T-cell (primary cell): ENCODE measurements at regions not wholly inside any gene's neighbourhood (a gene's known extent, or its start where the extent isn't known, plus 50 kb on each side); places are given as distances from the start of the nearest gene placed in this dataset.

Experiments
- ATAC-seq, 4 experiments: fragments of 200-7000 bp in 3 of 4; fragments of 150-1000 bp in 1 of 4; cut with Tn5 transposase; replicated peaks in 1 of 4; 1 replicate in 3 of 4; 2 replicates in 1 of 4; pipeline ENCODE4 v1.10.0; 2021; ENCODE audit warnings: moderate library complexity in 3 of 4, mild to moderate bottlenecking in 2 of 4, moderate number of reproducible peaks in 1 of 4
- CTCF ChIA-PET, 2 donors: fragments of 300-600 bp; sonication (Branson Sonifier 250); formaldehyde crosslinking; loops; one replicate each; lab custom pipeline; 2022; ENCODE audit warnings: antibody characterized with exemption in 2 of 2; lab: Charles Lee
- POLR2A ChIA-PET, 2 donors: fragments of 300-600 bp; sonication (Branson Sonifier 250); formaldehyde crosslinking; loops; one replicate each; lab custom pipeline; 2022; ENCODE audit warnings: antibody characterized with exemption in 2 of 2; lab: Charles Lee
- DNase-seq, 35 experiments: peaks; one replicate each; pipeline versions ENCODE4 v3.0.0 to v3.0.0-alpha.2; 2013 to 2023
- H3K27ac ChIP-seq: one replicate; pipeline ENCODE4 v1.5.1; 2013; ENCODE audit warnings: low read length
- H3K27me3 ChIP-seq, 2 experiments: replicated peaks in 1 of 2; 1 replicate in 1 of 2; 2 replicates in 1 of 2; pipeline versions ENCODE4 v1.6.1 to v1.7.0; 2013; ENCODE audit warnings: low read length in 1 of 2, mixed read lengths in 1 of 2; ENCODE audit not compliant: control insufficient read depth in 2 of 2, insufficient read depth in 2 of 2; ENCODE audit errors: extremely low read depth in 1 of 2
- H3K36me3 ChIP-seq, 2 donors: 1 replicate in 1 of 2; 2 replicates in 1 of 2; pipeline versions ENCODE4 v1.6.1 to v1.7.0; 2013; ENCODE audit warnings: low read length in 1 of 2; ENCODE audit not compliant: control insufficient read depth in 2 of 2, insufficient read depth in 1 of 2; ENCODE audit errors: extremely low read depth in 1 of 2
- H3K4me1 ChIP-seq, 2 experiments: 1 replicate in 1 of 2; 2 replicates in 1 of 2; pipeline versions ENCODE4 v1.6.1 to v1.7.0; 2013; ENCODE audit warnings: low read length in 2 of 2, mixed read lengths in 1 of 2; ENCODE audit not compliant: insufficient read depth in 2 of 2, control insufficient read depth in 1 of 2; ENCODE audit errors: extremely low read depth in 1 of 2
- H3K4me3 ChIP-seq, 2 donors: 1 replicate in 1 of 2; 2 replicates in 1 of 2; pipeline versions ENCODE4 v1.5.1 to v1.7.0; 2013; ENCODE audit warnings: mild to moderate bottlenecking in 2 of 2, low read length in 1 of 2, moderate library complexity in 1 of 2; ENCODE audit not compliant: control insufficient read depth in 1 of 2; ENCODE audit errors: extremely low read depth in 1 of 2
- H3K9me3 ChIP-seq: 2 replicates; pipeline ENCODE4 v1.7.0; 2013
- H3K27ac Mint-ChIP-seq, 2 donors: one replicate each; pipeline ENCODE4 v1.8.0; 2020 to 2021; ENCODE audit warnings: mild to moderate bottlenecking in 2 of 2, mixed read lengths in 2 of 2
- H3K27me3 Mint-ChIP-seq, 2 donors: one replicate each; pipeline ENCODE4 v1.8.0; 2021 to 2022; ENCODE audit warnings: mixed read lengths in 2 of 2
- H3K36me3 Mint-ChIP-seq: one replicate; pipeline ENCODE4 v1.8.0; 2021; ENCODE audit warnings: mixed read lengths
- H3K4me1 Mint-ChIP-seq, 3 donors: one replicate each; pipeline ENCODE4 v1.8.0; 2020 to 2022; ENCODE audit warnings: mixed read lengths in 3 of 3, mild to moderate bottlenecking in 1 of 3
- H3K4me3 Mint-ChIP-seq, 3 donors: one replicate each; pipeline ENCODE4 v1.8.0; 2020 to 2022; ENCODE audit warnings: mild to moderate bottlenecking in 3 of 3, mixed read lengths in 3 of 3, moderate library complexity in 3 of 3
- H3K9me3 Mint-ChIP-seq, 3 donors: one replicate each; pipeline ENCODE4 v1.8.0; 2020 to 2022; ENCODE audit warnings: mixed read lengths in 3 of 3
- WGBS: methylation state at CpG from one replicate; pipeline ENCODE4 v1.1.5; 2013; ENCODE audit warnings: missing lambda C conversion rate; ENCODE audit not compliant: insufficient coverage; 5-methylcytosine and 5-hydroxymethylcytosine counted together

DNA sequence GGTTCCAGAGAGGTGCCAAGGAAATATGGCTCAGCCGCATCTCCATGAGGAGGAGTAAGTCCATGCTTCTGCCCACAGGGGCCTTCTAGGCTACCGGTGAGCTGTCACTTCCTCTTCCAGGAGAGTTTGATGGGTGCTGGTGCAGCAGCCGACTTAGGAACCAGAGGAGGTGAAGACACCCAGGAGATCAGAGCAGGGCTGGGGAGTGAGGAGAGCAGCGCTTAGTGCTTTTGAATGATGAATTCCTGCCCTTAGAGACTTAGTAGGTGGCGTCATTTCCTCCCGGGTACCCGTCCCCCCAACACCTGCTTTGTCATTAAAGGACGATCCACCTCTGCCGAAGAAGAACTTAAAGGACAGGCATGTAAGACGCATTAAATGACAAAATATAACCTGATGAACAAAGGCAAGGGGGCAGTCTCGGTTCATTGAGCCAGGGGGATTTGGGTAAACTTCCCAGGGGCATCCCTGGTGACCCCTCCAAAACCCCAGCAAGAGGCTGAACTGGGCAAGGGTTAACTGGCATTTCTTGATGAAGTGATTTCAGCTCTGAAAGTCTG lies 67.6 kb downstream of the HES1 start:
- H3K4me3 ChIP-seq = peak overlapping the region; percentile 41 to 55
- Mint-ChIP-seq H3K27me3 (peaks cover 18 to 59% of the 10 kb centered on the region in 2 donors), H3K9me3 (no peaks in the 10 kb centered on the region), H3K4me3 (peak overlapping the region; percentile 74 to 83 (median 77)), H3K27ac (no peak overlapping the region), H3K4me1 (peaks cover 15 to 24% (median 17%) of the 10 kb centered on the region in 3 donors), H3K36me3 (no peaks in the 10 kb centered on the region)
- H3K4me1 ChIP-seq = peaks cover 7 to 9% of the 10 kb centered on the region in 2 experiments
- CTCF ChIA-PET = no interaction called here
- POLR2A ChIA-PET = no interaction called here
- H3K27me3 ChIP-seq = peaks cover 0 to 28% of the 10 kb centered on the region in 2 experiments
- no peak overlapping the region for H3K27ac ChIP-seq
- no peaks in the 10 kb centered on the region for H3K9me3 ChIP-seq
- H3K36me3 ChIP-seq = no peaks in the 10 kb centered on the region
- ATAC-seq (peak; percentile 72 to 87 (median 76)), DNase-seq (peak in 21 of 35 experiments; percentile 3 to 44 (median 14))
- 40% methylated on average over 5 of the region's 11 CpGs for WGBS

DNA sequence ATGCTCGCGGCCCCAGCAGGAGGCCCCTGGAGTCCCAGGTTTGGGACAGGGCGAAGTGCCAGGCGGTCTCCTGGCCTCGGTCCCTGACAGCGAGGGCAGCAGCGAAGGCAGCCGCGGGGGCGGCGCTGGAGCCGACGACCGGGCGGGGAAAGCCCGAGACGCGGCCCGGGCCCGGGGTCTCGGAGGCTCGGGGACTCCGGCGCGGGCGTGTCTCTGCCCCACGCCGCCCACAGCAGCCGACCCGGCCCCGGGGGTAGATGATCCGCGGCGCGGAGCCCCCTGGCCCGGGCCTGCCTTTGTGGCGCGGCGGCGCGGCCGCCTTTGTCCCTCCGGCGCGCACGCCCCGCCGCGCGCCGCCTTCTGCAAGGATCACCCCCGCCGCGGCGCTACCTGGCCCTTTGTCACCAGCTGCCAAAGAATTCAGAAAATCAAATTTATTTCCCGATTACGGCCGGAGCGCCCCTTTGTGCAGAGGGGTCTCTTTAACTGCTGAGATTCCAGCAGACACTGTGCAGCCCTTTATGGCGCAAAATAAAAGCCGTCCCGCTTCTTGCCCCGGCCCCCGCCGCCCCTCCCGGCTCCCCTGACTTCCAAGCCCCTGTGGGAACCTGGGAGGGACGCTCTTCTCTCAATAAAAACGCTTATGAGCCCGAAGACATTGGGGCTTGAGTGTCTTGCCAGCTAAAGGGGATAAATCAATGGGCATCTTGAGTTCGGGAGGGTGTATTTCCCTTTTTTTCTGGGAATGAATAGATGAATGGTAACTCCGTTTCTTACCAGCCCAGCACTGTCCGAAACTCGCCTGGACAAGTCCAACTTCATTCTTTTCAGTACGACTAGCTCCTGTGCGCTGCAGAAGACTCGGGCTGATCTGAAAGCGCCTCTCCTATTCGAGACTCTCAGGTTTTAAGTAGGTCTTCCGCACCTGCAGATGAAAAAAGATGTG lies 68.4 kb downstream of the HES1 start:
- Mint-ChIP-seq H3K9me3 (no peaks in the 10 kb centered on the region), H3K27me3 (peaks cover 14 to 55% of the 10 kb centered on the region in 2 donors), H3K4me3 (peak overlapping the region; percentile 74 to 83 (median 77)), H3K4me1 (peaks cover 15 to 24% (median 17%) of the 10 kb centered on the region in 3 donors), H3K36me3 (no peaks in the 10 kb centered on the region), H3K27ac (no peak overlapping the region)
- peaks cover 0 to 25% of the 10 kb centered on the region in 2 experiments for H3K27me3 ChIP-seq
- DNase-seq (peak in 8 of 35 experiments; percentile 8 to 24 (median 12)), ATAC-seq (peak; percentile 59 to 69 (median 66))
- peaks cover 7 to 9% of the 10 kb centered on the region in 2 experiments for H3K4me1 ChIP-seq
- H3K4me3 ChIP-seq = peak overlapping the region; percentile 41 to 55
- H3K27ac ChIP-seq = no peak overlapping the region
- no peaks in the 10 kb centered on the region for H3K36me3 ChIP-seq
- POLR2A ChIA-PET = no interaction called here
- CTCF ChIA-PET = no interaction called here
- 24% methylated on average over 75 of the region's 79 CpGs for WGBS
- no peaks in the 10 kb centered on the region for H3K9me3 ChIP-seq

DNA sequence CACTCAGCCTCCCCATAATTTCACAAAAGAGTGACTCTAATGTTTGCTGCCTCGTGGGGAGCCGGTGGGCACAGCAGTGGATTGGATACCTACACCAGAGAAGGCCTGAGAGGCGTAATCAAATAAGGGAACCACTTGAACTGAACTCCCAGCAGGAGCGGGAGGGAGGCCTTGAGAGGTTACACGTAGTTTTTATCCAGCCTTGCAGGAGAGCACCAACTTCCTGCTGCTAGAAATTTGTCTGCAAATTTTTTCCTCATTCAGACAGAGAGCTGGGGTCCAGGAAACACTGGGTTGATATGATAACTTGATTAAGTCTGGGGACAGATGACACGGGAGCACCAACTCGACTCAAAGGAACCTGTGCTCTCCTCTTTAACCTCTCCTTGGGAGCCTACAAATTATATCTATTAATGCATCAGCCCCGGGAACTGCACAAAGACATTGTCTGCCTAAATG lies 69.8 kb downstream of the HES1 start:
- ChIA-PET POLR2A (no interaction called here), CTCF (no interaction called here)
- Mint-ChIP-seq H3K4me3 (peak overlapping the region in 2 of 3 donors; percentile 8 to 61), H3K36me3 (no peaks in the 10 kb centered on the region), H3K27me3 (peaks cover 9 to 50% of the 10 kb centered on the region in 2 donors), H3K4me1 (peaks cover 15 to 24% (median 17%) of the 10 kb centered on the region in 3 donors), H3K9me3 (no peaks in the 10 kb centered on the region), H3K27ac (no peak overlapping the region)
- peaks cover 7 to 9% of the 10 kb centered on the region in 2 experiments for H3K4me1 ChIP-seq
- H3K9me3 ChIP-seq = no peaks in the 10 kb centered on the region
- DNase-seq (peak in 9 of 35 experiments; percentile 2 to 26 (median 14)), ATAC-seq (peak in 1 of 4 experiments; percentile 28)
- H3K27me3 ChIP-seq = peaks cover 0 to 25% of the 10 kb centered on the region in 2 experiments
- no peak overlapping the region for H3K27ac ChIP-seq
- H3K36me3 ChIP-seq = no peaks in the 10 kb centered on the region
- H3K4me3 ChIP-seq = no peak overlapping the region
- WGBS = 49% methylated on average over 3 of the region's 8 CpGs

DNA sequence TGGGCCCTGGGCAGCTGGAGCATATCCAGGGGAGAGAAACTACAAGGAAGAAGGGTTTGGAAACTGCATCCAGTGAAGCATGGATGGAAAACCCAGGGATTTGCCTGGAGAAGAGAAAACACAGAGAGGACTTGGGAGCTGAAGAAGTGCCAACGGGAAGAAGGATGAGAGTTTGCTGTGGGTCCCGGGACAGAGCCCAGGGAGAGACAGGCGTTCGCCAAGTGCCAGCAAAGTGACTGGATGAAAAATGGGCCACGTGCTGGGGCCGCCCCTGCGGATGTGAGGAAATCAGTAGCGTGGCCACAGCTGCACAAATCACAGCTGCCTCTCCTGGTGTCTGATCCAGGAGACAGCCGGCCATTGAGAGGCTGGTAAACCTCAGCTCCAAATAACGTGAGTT lies 70.4 kb downstream of the HES1 start:
- DNase-seq (no peak), ATAC-seq (no peak)
- Mint-ChIP-seq H3K4me1 (peaks cover 15 to 24% (median 17%) of the 10 kb centered on the region in 3 donors), H3K27ac (no peak overlapping the region), H3K27me3 (peaks cover 11 to 45% of the 10 kb centered on the region in 2 donors), H3K4me3 (peak overlapping the region in 1 of 3 donors; percentile 61), H3K9me3 (no peaks in the 10 kb centered on the region), H3K36me3 (no peaks in the 10 kb centered on the region)
- no peaks in the 10 kb centered on the region for H3K36me3 ChIP-seq
- peaks cover 7 to 9% of the 10 kb centered on the region in 2 experiments for H3K4me1 ChIP-seq
- peaks cover 0 to 26% of the 10 kb centered on the region in 2 experiments for H3K27me3 ChIP-seq
- ChIA-PET CTCF (no interaction called here), POLR2A (interaction anchor here in 1 of 2 donors (0.7 kb wide), 1 partner anchor 11 kb away, joined by 5 read pairs; no protein-coding TSS in a partner anchor)
- 56% methylated on average over 7 of the region's 10 CpGs for WGBS
- no peaks in the 10 kb centered on the region for H3K9me3 ChIP-seq
- H3K27ac ChIP-seq = no peak overlapping the region
- no peak overlapping the region for H3K4me3 ChIP-seq

DNA sequence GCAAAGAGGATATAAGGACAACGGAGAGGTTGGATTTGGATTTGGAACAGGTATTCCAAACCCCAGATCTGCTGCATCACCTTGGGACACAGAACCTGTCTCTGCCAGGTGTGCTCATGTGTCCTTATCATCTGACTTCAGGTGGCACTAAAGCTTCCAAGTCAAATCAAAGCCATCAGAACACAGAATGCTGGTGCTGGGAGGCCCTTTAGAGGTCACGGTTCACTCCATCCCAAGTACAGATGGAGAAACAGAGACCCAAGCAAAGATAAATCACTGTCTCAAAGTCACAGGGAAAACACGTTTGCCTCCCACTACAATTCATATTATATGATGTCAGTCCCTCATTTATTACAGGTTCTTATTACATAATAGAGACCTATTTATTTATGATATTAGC lies 72.8 kb downstream of the HES1 start:
- Mint-ChIP-seq H3K27me3 (peaks cover 12 to 31% of the 10 kb centered on the region in 2 donors), H3K4me3 (no peak overlapping the region), H3K36me3 (no peaks in the 10 kb centered on the region), H3K4me1 (peaks cover 10 to 19% (median 12%) of the 10 kb centered on the region in 3 donors), H3K9me3 (no peaks in the 10 kb centered on the region), H3K27ac (no peak overlapping the region)
- no peak for ATAC-seq
- Histone ChIP-seq H3K4me3 (no peak overlapping the region), H3K9me3 (no peaks in the 10 kb centered on the region), H3K27ac (no peak overlapping the region), H3K36me3 (no peaks in the 10 kb centered on the region), H3K4me1 (peaks cover 3 to 7% of the 10 kb centered on the region in 2 experiments), H3K27me3 (peaks cover 0 to 19% of the 10 kb centered on the region in 2 experiments)
- CTCF ChIA-PET = no interaction called here
- POLR2A ChIA-PET = no interaction called here
- no CpG with 5 or more reads among the region's 3 CpGs for WGBS
- DNase-seq = no peak

DNA sequence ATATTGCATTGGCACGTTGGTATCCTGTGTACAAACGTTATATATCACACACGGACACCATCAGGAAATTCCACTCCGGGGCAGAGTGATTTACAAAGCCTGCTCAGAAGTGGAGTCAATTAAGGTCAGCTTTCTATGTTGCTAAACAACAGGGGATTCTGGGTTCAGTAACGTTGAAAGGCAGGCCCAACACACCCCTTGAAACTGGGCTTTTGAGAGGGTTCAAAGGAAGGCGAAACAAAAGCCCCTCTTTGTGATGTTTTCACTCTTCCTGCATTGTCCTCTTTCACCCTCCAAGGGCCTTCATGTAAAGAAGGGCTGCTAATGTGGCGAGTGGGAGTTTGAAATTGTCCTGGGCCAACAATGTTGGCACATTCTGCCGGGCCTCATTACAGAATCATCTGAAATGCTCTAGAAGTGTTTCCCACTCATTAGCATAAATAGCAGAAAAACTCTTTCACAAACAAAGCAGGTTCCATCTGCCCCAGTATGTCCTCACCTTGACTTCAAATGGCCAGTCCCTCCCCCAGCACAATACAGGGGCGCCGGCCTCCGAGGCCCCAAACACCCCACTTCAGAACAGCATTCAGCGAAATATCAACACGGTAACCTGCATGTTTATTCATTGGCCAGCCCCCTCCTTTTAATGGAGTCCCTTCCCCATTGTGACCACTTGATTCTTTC lies 76.4 kb downstream of the HES1 start:
- POLR2A ChIA-PET = interaction anchor here in 1 of 2 donors (0.8 kb wide), 1 partner anchor 121 kb away, joined by 4 read pairs; no protein-coding TSS in a partner anchor
- no peaks in the 10 kb centered on the region for H3K9me3 Mint-ChIP-seq

More for the DNA sequence above, 76.4 kb downstream of the HES1 start:
- Mint-ChIP-seq H3K27ac (no peak overlapping the region), H3K4me3 (no peak overlapping the region), H3K4me1 (no peaks in the 10 kb centered on the region), H3K27me3 (peaks cover 4 to 12% of the 10 kb centered on the region in 2 donors), H3K36me3 (no peaks in the 10 kb centered on the region)
- no peak overlapping the region for H3K4me3 ChIP-seq
- no peak for DNase-seq
- H3K27me3 ChIP-seq = peaks cover 0 to 10% of the 10 kb centered on the region in 2 experiments
- CTCF ChIA-PET = no interaction called here
- H3K4me1 ChIP-seq = peaks cover 0 to 4% of the 10 kb centered on the region in 2 experiments
- no peaks in the 10 kb centered on the region for H3K9me3 ChIP-seq
- no peak for ATAC-seq
- H3K27ac ChIP-seq = no peak overlapping the region
- WGBS = 70% methylated on average over 8 of the region's 13 CpGs
- H3K36me3 ChIP-seq = no peaks in the 10 kb centered on the region
